HG03095 (cell line): ENCODE measurements at regions not wholly inside any gene's neighbourhood (a gene's known extent, or its start where the extent isn't known, plus 50 kb on each side); places are given as distances from the start of the nearest gene placed in this dataset.
A peak's percentile ranks its signal among the peaks of the same experiment; 100 is the strongest.
"Not testable (repeated sequence)": the region's sequence is repeated elsewhere in the genome, so short reads cannot be mapped to it uniquely, and the experiment has no call there.

Experiments
- ATAC-seq: cut with Tn5 transposase; IDR thresholded peaks from one replicate; pipeline ENCODE4 v1.9.1; 2021; ENCODE audit warnings: moderate library complexity; ENCODE audit not compliant: unreplicated experiment

DNA sequence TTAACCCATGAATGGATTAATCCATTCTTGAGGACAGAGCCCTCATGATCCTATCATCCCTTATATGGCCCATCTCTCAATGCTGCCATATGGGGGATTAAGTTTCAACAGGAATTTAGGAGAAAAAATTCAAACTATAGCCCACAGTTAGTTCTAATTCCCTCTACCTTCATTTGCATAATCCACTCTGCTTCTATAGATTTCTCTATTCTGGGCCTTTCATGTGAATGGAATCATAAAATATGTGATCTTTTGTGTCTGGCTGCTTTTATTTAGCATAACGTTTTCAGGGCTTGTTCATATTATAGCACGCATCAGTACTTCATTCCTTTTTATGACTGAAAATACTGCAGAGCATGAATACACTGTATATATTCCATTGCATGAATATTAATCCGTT, 55.4 kb downstream of the CTSL start:
- no peak for ATAC-seq

GRCh38 chr9:87783180-87783579, 57.3 kb downstream of the CTSL start:
- no peak for ATAC-seq

DNA sequence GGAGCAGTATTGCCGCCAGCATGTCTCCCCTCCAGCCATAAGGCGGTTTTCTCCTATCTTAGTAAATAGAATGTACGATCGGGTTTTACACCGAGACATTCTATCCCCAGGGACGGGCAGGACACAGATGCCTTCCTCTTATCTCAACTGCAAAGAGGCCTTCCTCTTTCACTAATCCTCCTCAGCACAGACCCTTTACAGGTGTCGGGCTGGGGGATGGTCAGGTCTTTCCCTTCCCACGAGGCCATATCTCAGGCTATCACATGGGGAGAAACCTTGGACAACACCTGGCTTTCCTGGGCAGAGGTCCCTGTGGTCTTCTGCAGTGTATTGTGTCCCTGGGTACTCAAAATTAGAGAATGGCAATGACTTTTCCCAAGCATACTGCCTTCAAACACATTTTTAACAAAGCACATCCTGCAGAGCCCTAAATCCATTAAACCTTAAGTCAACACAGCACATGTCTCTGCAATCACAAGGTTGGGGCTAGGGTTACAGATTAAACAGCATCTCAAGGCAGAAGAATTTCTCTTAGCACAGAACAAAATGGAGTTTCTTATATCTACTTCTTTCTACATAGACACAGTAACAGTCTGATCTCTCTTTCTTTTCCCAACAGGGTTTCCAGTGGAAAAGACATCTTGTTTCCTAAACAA, 59.5 kb downstream of the CTSL start:
- not testable (repeated sequence) for ATAC-seq

- ATAC-seq = no peak
These were observed 60.5 kb downstream of the CTSL start for GRCh38 chr9:87786423-87786822.

GRCh38 chr9:87786876-87787275, 61.0 kb downstream of the CTSL start:
- no peak for ATAC-seq

- ATAC-seq = no peak
These were observed 61.8 kb downstream of the CTSL start for GRCh38 chr9:87787735-87788134.

- ATAC-seq = peak; percentile 93
These were observed 66.9 kb downstream of the CTSL start for GRCh38 chr9:87792831-87793288.

DNA sequence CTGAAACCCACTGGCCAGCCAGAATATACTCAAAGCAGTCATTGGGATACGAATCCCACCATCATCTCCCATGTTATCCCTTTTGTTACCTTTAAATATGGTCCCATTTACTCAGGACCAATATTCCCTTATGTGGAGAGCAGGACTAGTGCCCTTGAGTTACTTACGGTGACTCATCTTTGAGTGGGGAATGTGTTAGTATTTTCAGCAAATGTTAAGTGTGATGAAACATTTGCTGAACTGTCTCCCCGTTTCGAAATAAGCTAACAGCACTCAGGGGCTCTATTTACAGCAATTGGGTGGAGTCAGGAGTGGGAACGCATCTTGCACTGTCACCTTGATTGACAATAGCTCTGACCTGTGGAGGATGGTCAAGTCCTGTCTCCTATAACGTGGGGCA, 67.4 kb downstream of the CTSL start:
- ATAC-seq = no peak

- no peak for ATAC-seq
These were observed 69.3 kb downstream of the CTSL start for GRCh38 chr9:87795178-87795577.

GRCh38 chr9:87796196-87796595, 70.3 kb downstream of the CTSL start:
- ATAC-seq = no peak

- ATAC-seq = no peak
These were observed 72.4 kb downstream of the CTSL start for GRCh38 chr9:87798261-87798833.

- no peak for ATAC-seq
These were observed 73.6 kb downstream of the CTSL start for GRCh38 chr9:87799503-87799902.

GRCh38 chr9:87800456-87800855, 74.5 kb downstream of the CTSL start:
- ATAC-seq = no peak

- no peak for ATAC-seq
These were observed 75.1 kb downstream of the CTSL start for GRCh38 chr9:87801013-87801412.

GRCh38 chr9:87803166-87803565, 77.2 kb downstream of the CTSL start:
- no peak for ATAC-seq

DNA sequence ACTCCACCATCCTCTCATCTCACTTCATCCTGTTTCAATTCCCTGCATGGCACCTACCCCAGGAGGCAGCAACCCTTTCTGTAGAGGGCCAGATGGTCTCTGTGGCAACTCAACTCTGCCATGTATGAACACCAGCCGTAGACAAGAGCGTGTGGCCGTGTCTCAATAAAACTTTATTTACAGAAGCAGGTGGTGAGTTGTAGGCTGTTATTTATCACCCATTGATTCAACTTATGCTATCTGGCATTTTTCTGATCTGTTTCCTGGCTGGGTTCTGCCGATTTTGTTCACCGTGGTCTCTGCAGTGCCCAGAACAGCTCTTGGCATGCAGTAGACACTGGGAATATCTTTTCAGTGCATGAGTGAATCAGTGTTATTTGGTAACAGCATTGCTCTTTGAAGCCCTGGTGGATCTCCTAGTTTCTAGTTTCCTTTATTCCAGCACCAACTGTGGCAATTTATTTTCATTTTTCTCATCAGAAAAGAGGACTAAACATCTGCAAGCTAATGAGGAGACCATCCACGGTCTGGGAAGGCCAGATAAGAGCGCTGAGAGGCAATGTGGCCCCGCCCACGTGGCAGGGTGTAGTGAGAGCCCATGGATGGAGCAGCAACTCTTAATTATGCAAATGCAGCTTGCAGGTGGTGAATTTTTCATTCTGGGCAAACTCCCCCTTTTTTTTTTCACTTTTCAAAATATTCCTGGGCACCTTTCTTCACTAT, 77.9 kb downstream of the CTSL start:
- ATAC-seq = no peak

DNA sequence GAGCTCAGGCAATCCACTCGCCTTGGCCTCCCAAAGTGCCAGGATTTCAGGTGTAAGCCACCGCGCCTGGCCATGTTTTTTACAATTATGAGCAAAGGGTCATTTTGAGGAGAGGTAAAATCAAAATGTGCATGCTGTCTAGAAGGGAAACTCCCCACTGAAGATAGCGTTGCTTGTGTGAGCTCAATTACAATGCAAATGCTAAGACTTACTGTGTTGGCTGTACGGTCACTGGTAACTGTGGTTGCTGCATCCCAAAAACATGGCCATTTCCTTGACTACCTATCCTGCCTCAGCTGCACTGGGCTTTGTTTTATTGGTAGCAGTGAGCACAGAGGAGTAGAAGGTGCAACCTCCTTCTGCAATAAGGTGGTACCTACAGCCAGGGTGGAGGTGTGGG, 77.4 kb upstream of the SPATA31E1 start:
- no peak for ATAC-seq

GRCh38 chr9:87810008-87810407, 72.7 kb upstream of the SPATA31E1 start:
- no peak for ATAC-seq

GRCh38 chr9:87810679-87811178, 71.9 kb upstream of the SPATA31E1 start:
- ATAC-seq = no peak

DNA sequence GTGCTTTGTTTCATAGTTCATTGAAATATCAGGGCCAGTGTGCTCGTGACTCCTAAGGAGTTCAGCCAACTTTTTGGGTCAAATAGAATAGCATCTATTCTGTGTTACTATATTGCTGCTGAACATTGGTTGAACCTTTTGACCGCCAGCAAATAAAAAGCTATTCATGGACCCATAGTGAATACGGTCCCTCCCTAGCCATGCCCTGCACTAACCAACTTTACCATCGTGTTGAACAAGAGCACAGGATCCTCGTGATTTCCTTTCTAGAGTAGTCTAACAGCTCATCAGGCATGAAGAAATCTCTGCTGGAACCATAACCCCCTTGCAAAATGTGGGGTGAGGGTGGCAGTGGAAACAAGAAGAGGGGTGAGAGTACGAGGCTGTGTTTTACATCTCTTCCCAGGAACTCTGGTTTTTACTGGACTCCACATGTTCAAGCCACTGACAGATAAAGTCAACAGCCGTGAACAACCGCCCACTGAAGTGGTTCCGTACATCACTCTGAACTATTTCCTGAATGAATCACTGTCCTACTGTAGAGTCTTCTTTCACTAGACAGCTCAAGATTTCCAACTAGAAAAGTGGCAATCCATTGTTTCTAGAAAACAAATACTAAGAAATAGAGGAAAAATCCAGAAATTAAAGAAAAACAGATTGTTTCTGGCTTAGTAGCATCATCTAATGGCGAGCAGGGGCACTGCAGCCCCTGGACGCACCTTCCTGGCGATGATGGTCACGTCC, 70.1 kb upstream of the SPATA31E1 start:
- ATAC-seq = no peak

- ATAC-seq = no peak
These were observed 69.6 kb upstream of the SPATA31E1 start for GRCh38 chr9:87813119-87813463.
